GM23338 (cell line): ENCODE measurements at regions not wholly inside any gene's neighbourhood (a gene's known extent, or its start where the extent isn't known, plus 50 kb on each side); places are given as distances from the start of the nearest gene placed in this dataset.
"Not testable (repeated sequence)": the region's sequence is repeated elsewhere in the genome, so short reads cannot be mapped to it uniquely, and the experiment has no call there.

Experiments
- ATAC-seq: fragments of 200-7000 bp; cut with Tn5 transposase; 3 replicates; pipeline ENCODE4 v1.9.1; 2020
- DNase-seq: peaks from one replicate; pipeline ENCODE4 v3.0.0-alpha.2; 2015; ENCODE audit warnings: low spot score
- H2AFZ ChIP-seq: fragments of 200-600 bp; sonication (generic); 2 replicates; pipeline ENCODE4 v1.8.0; 2016; ENCODE audit warnings: antibody characterized with exemption, mild to moderate bottlenecking, moderate library complexity
- H3F3A ChIP-seq: fragments of 200-600 bp; sonication (generic); replicated peaks from 2 replicates; pipeline ENCODE4 v1.8.0; 2017; ENCODE audit warnings: antibody characterized with exemption, mixed run types, low read depth
- H3K27ac ChIP-seq: fragments of 200-600 bp; sonication (generic); 2 replicates; pipeline ENCODE4 v1.6.1; 2016; ENCODE audit warnings: low read depth
- H3K27me3 ChIP-seq: fragments of 200-600 bp; sonication (generic); 2 replicates; pipeline ENCODE4 v1.8.0; 2016; ENCODE audit warnings: mild to moderate bottlenecking, mixed run types, moderate library complexity; ENCODE audit not compliant: insufficient read depth
- H3K36me3 ChIP-seq: fragments of 200-600 bp; sonication (generic); 2 replicates; pipeline ENCODE4 v1.8.0; 2016; ENCODE audit warnings: mild to moderate bottlenecking; ENCODE audit not compliant: insufficient read depth
- H3K4me1 ChIP-seq: fragments of 200-600 bp; sonication (generic); 2 replicates; pipeline ENCODE4 v1.8.0; 2016; ENCODE audit warnings: mild to moderate bottlenecking, moderate library complexity; ENCODE audit not compliant: insufficient read depth
- H3K4me2 ChIP-seq: fragments of 200-600 bp; sonication (generic); 2 replicates; pipeline ENCODE4 v1.7.1; 2017; ENCODE audit warnings: mixed run types
- H3K4me3 ChIP-seq: fragments of 200-600 bp; sonication (generic); 2 replicates; pipeline ENCODE4 v1.6.1; 2016; ENCODE audit warnings: mixed run types
- H3K79me2 ChIP-seq: fragments of 200-600 bp; sonication (generic); replicated peaks from 2 replicates; pipeline ENCODE4 v1.8.0; 2017; ENCODE audit warnings: mild to moderate bottlenecking; ENCODE audit not compliant: insufficient read depth
- H3K9me2 ChIP-seq: fragments of 200-600 bp; sonication (generic); 2 replicates; pipeline ENCODE4 v1.8.0; 2017; ENCODE audit not compliant: insufficient read depth
- H4K20me1 ChIP-seq: fragments of 200-600 bp; sonication (generic); replicated peaks from 2 replicates; pipeline ENCODE4 v1.8.0; 2017; ENCODE audit warnings: mild to moderate bottlenecking; ENCODE audit not compliant: insufficient read depth
- H3K27ac Mint-ChIP-seq: 2 replicates; pipeline ENCODE4 v1.8.0; 2020; ENCODE audit warnings: inconsistent platforms, mild to moderate bottlenecking, moderate library complexity, mixed read lengths
- H3K27me3 Mint-ChIP-seq: 3 replicates; pipeline ENCODE4 v1.8.0; 2022; ENCODE audit warnings: low read depth, mild to moderate bottlenecking, moderate library complexity, mixed read lengths, inconsistent platforms; ENCODE audit not compliant: insufficient read depth, poor library complexity
- H3K36me3 Mint-ChIP-seq: 3 replicates; pipeline ENCODE4 v1.8.0; 2021; ENCODE audit warnings: low read depth, mild to moderate bottlenecking, inconsistent platforms, moderate library complexity, mixed read lengths
- H3K4me1 Mint-ChIP-seq: 3 replicates; pipeline ENCODE4 v1.8.0; 2020; ENCODE audit warnings: mild to moderate bottlenecking, inconsistent platforms, mixed read lengths
- H3K4me3 Mint-ChIP-seq: 3 replicates; pipeline ENCODE4 v1.8.0; 2021; ENCODE audit warnings: moderate library complexity, mild to moderate bottlenecking, inconsistent platforms, mixed read lengths
- H3K9me3 Mint-ChIP-seq: 3 replicates; pipeline ENCODE4 v1.8.0; 2020; ENCODE audit warnings: moderate library complexity, mild to moderate bottlenecking, inconsistent platforms, mixed read lengths
- CREB1 ChIP-seq: fragments of 250-450 bp; sonication (Bioruptor Pico); IDR thresholded peaks from 2 replicates; pipeline ENCODE4 v1.5.0; 2020; ENCODE audit warnings: low read depth, mild to moderate bottlenecking, moderate library complexity
- EZH2 ChIP-seq: fragments of 200-600 bp; sonication (generic); IDR thresholded peaks from one replicate; pipeline ENCODE4 v1.8.0; 2017; ENCODE audit warnings: antibody characterized with exemption, mild to moderate bottlenecking, low read depth; ENCODE audit not compliant: unreplicated experiment
- EZH2phosphoT487 ChIP-seq: fragments of 200-600 bp; sonication (generic); IDR thresholded peaks from one replicate; pipeline ENCODE4 v1.8.1; 2018; ENCODE audit warnings: antibody characterized with exemption; ENCODE audit not compliant: unreplicated experiment
- JUNB ChIP-seq: IDR thresholded peaks from one replicate; pipeline ENCODE4 v1.6.1; 2016; ENCODE audit warnings: antibody characterized with exemption; ENCODE audit not compliant: unreplicated experiment
- NANOG ChIP-seq: IDR thresholded peaks from 2 replicates; pipeline ENCODE4 v1.6.1; 2016; ENCODE audit warnings: antibody characterized with exemption, borderline replicate concordance
- REST ChIP-seq: IDR thresholded peaks from one replicate; pipeline ENCODE4 v1.6.1; 2018; ENCODE audit warnings: antibody characterized with exemption; ENCODE audit not compliant: unreplicated experiment
- STAT1 ChIP-seq: IDR thresholded peaks from one replicate; pipeline ENCODE4 v1.6.1; 2016; ENCODE audit warnings: antibody characterized with exemption; ENCODE audit not compliant: unreplicated experiment
- ZNF331 ChIP-seq: fragments of 250-450 bp; sonication (Bioruptor Pico); IDR thresholded peaks from 2 replicates; pipeline ENCODE4 v1.5.0; 2020; ENCODE audit warnings: low read depth, mild to moderate bottlenecking, moderate library complexity
- ZNF462 ChIP-seq: fragments of 250-450 bp; sonication (Bioruptor Pico); IDR thresholded peaks from 2 replicates; pipeline ENCODE4 v1.5.0; 2020; ENCODE audit warnings: mild to moderate bottlenecking, moderate library complexity
- TF ChIP-seq, protein P1 (sequence below), 2 experiments: fragments of 200-600 bp in 1 of 2; sonication (generic) in 1 of 2; conservative IDR thresholded peaks; 2 replicates each; pipeline versions ENCODE4 v1.5.1 to v1.6.1; 2016 to 2017; ENCODE audit warnings: antibody characterized with exemption in 2 of 2, low read depth in 2 of 2, mild to moderate bottlenecking in 2 of 2, moderate library complexity in 1 of 2

GRCh38 chr14:76705214-76705613 lies 56.1 kb upstream of the VASH1 start (continued):
- TF ChIP-seq, protein P1, sequence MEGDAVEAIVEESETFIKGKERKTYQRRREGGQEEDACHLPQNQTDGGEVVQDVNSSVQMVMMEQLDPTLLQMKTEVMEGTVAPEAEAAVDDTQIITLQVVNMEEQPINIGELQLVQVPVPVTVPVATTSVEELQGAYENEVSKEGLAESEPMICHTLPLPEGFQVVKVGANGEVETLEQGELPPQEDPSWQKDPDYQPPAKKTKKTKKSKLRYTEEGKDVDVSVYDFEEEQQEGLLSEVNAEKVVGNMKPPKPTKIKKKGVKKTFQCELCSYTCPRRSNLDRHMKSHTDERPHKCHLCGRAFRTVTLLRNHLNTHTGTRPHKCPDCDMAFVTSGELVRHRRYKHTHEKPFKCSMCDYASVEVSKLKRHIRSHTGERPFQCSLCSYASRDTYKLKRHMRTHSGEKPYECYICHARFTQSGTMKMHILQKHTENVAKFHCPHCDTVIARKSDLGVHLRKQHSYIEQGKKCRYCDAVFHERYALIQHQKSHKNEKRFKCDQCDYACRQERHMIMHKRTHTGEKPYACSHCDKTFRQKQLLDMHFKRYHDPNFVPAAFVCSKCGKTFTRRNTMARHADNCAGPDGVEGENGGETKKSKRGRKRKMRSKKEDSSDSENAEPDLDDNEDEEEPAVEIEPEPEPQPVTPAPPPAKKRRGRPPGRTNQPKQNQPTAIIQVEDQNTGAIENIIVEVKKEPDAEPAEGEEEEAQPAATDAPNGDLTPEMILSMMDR (conservative IDR thresholded peaks at IDR 0.05; ENCODE audit: low read depth in 2 of 2) = no peak

- not testable (repeated sequence) for H2AFZ ChIP-seq, H4K20me1 ChIP-seq, H3K4me3 ChIP-seq, H3K27ac Mint-ChIP-seq, H3K9me2 ChIP-seq, H3K36me3 ChIP-seq, H3K36me3 Mint-ChIP-seq, H3K4me1 Mint-ChIP-seq, H3K9me3 Mint-ChIP-seq, H3K4me2 ChIP-seq, DNase-seq, H3K4me1 ChIP-seq, H3K27me3 ChIP-seq, H3K27ac ChIP-seq, H3K79me2 ChIP-seq, H3K27me3 Mint-ChIP-seq, ATAC-seq, H3F3A ChIP-seq, H3K4me3 Mint-ChIP-seq
Measured at GRCh38 chr14:76706207-76706606, 55.1 kb upstream of the VASH1 start.

DNA sequence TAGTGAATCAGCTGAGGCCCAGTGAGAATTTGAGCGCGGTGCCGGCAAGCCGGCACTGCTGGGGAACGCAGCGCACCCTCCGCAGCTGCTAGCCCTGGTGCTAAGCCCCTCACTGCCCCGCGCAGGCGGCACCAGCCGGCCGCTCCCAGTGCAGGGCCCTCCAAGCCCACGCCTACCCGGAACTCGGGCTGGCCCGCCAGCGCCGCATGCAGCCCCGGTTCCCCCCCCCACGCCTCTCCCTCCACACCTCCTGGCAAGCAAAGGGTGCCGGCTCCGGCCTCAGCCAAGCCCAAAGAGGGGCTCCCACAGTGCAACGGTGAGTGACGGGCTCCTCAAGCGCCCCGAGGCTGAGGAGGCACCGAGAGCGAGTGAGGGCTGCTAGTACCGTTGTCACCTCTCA lies 54.5 kb upstream of the VASH1 start:
- H3K27me3 Mint-ChIP-seq = peaks cover 3% of the 10 kb centered on the region
- Histone ChIP-seq H3K4me2 (no peak overlapping the region), H3K4me3 (no peak overlapping the region), H3K27me3 (no peaks in the 10 kb centered on the region), H2AFZ (no peak overlapping the region), H3K27ac (no peak overlapping the region), H3K4me1 (no peaks in the 10 kb centered on the region), H3F3A (no peaks in the 10 kb centered on the region), H3K9me2 (no peaks in the 10 kb centered on the region), H3K36me3 (no peaks in the 10 kb centered on the region), H3K79me2 (no peaks in the 10 kb centered on the region), H4K20me1 (no peaks in the 10 kb centered on the region)
- no peak overlapping the region for H3K27ac Mint-ChIP-seq
- no peaks in the 10 kb centered on the region; the same call in 1 of the 3 replicates for H3K9me3 Mint-ChIP-seq
- H3K36me3 Mint-ChIP-seq = no peaks in the 10 kb centered on the region
- DNase-seq = no peak
- H3K4me3 Mint-ChIP-seq = no peak overlapping the region
- H3K4me1 Mint-ChIP-seq = no peaks in the 10 kb centered on the region
- ATAC-seq = no peak
- TF ChIP-seq JUNB (no peak), STAT1 (no peak), NANOG (no peak), CREB1 (CRISPR knock-in tag) (no peak), REST (no peak), EZH2 (no peak), ZNF331 (CRISPR knock-in tag) (no peak), EZH2phosphoT487 (no peak), ZNF462 (CRISPR knock-in tag) (no peak)
